ENCODE measurements at regions not wholly inside any gene's neighbourhood (a gene's known extent, or its start where the extent isn't known, plus 50 kb on each side); places are given as distances from the start of the nearest gene placed in this dataset.

DNA sequence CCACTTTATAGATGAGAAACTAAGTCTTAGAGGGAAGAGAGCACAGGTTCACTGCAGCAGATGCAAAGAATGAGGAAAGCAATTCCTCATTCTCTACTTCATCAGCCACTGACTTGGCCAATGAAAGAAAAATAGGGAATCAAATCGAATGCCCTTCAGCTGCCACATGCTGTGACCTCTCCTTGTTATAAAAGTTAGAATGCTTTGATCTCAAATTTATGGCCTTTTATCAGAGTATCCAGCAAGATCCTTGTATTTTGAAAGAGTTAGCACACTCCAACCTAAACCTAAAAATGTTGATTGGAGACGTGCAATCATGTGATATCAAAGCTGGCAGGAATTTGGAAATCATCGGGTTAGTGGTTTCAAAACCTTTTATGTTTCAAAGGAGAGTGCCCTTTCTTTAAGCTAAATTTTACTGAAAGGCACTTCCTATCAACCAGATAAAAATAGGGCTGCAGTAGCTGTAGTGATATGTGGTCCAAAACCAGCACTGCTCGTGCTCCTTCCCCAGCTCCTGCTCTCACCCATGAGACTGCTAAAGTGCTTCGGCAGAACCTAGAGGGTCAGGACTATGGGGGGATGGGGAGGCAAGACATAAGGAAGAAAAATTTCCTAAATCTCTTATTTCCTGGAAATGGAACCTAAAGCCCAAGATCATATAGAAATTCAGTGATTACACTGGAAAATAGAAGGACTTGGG lies 617.0 kb downstream of the PYDC2 start:
- TF ChIP-seq CTCF (IDR thresholded peaks at IDR 0.05; ENCODE audit: insufficient read depth, low read depth, low read length) (no peak), EZH2 (IDR thresholded peaks at IDR 0.05; ENCODE audit: insufficient read depth, low read length) (no peak)
